Fibroblast of lung (primary cell): ENCODE measurements at regions not wholly inside any gene's neighbourhood (a gene's known extent, or its start where the extent isn't known, plus 50 kb on each side); places are given as distances from the start of the nearest gene placed in this dataset.

Experiments
- DNase-seq, 2 donors: peaks; one replicate each; pipeline versions ENCODE4 v3.0.0 to v3.0.0-alpha.2; 2010; ENCODE audit warnings: low read depth in 2 of 2
- H2AFZ ChIP-seq: 2 replicates; pipeline ENCODE4 v1.5.1; 2012; ENCODE audit warnings: low read length, control low read depth, inconsistent platforms
- H3K27ac ChIP-seq: 2 replicates; pipeline ENCODE4 v1.5.1; 2011; ENCODE audit warnings: low read length, control low read depth; ENCODE audit not compliant: insufficient read depth
- H3K27me3 ChIP-seq: 2 replicates; pipeline ENCODE4 v1.5.1; 2011; ENCODE audit warnings: mild to moderate bottlenecking, low read length; ENCODE audit not compliant: control insufficient read depth, insufficient read depth
- H3K36me3 ChIP-seq: 2 replicates; pipeline ENCODE4 v1.5.1; 2011; ENCODE audit warnings: low read length; ENCODE audit not compliant: control insufficient read depth, insufficient read depth
- H3K4me1 ChIP-seq: 2 replicates; pipeline ENCODE4 v1.5.1; 2011; ENCODE audit warnings: low read length; ENCODE audit not compliant: control insufficient read depth, insufficient read depth; ENCODE audit errors: extremely low read depth
- H3K4me2 ChIP-seq: 2 replicates; pipeline ENCODE4 v1.5.1; 2011; ENCODE audit warnings: low read length, control low read depth; ENCODE audit not compliant: insufficient read depth; ENCODE audit errors: extremely low read depth
- H3K4me3 ChIP-seq, 4 experiments: fragments of 200-600 bp in 1 of 4; sonication (generic) in 1 of 4; replicated peaks in 1 of 4; 2 replicates each; pipeline ENCODE4 v1.5.1; 2011 to 2016; ENCODE audit warnings: low read length in 4 of 4, low read depth in 3 of 4, mild to moderate bottlenecking in 3 of 4, control low read depth in 2 of 4, inconsistent platforms in 1 of 4, mixed read lengths in 1 of 4; ENCODE audit not compliant: insufficient read depth in 1 of 4; ENCODE audit errors: control extremely low read depth in 1 of 4
- H3K79me2 ChIP-seq: 2 replicates; pipeline ENCODE4 v1.5.1; 2012; ENCODE audit warnings: mild to moderate bottlenecking, low read length, inconsistent platforms; ENCODE audit not compliant: control insufficient read depth, insufficient read depth
- H3K9ac ChIP-seq: 2 replicates; pipeline ENCODE4 v1.5.1; 2011; ENCODE audit warnings: mild to moderate bottlenecking, low read length, control low read depth; ENCODE audit not compliant: insufficient read depth
- H3K9me3 ChIP-seq: 2 replicates; pipeline ENCODE4 v1.5.1; 2012; ENCODE audit warnings: low read depth, low read length; ENCODE audit not compliant: control insufficient read depth, insufficient read depth
- H4K20me1 ChIP-seq: 2 replicates; pipeline ENCODE4 v1.5.1; 2011; ENCODE audit warnings: low read length; ENCODE audit not compliant: control insufficient read depth, insufficient read depth; ENCODE audit errors: extremely low read depth
- EZH2 ChIP-seq: IDR thresholded peaks from 2 replicates; pipeline ENCODE4 v1.5.1; 2012; ENCODE audit warnings: low read length, control low read depth, mild to moderate bottlenecking; ENCODE audit errors: missing control alignments
- TF ChIP-seq, protein P1 (sequence below), 2 donors: IDR thresholded peaks in 1 of 2; conservative IDR thresholded peaks in 1 of 2; 1 replicate in 1 of 2; 2 replicates in 1 of 2; pipeline ENCODE4 v1.5.1; 2011 to 2012; ENCODE audit warnings: low read length in 2 of 2, control low read depth in 1 of 2, inconsistent platforms in 1 of 2, low read depth in 1 of 2, mild to moderate bottlenecking in 1 of 2

DNA sequence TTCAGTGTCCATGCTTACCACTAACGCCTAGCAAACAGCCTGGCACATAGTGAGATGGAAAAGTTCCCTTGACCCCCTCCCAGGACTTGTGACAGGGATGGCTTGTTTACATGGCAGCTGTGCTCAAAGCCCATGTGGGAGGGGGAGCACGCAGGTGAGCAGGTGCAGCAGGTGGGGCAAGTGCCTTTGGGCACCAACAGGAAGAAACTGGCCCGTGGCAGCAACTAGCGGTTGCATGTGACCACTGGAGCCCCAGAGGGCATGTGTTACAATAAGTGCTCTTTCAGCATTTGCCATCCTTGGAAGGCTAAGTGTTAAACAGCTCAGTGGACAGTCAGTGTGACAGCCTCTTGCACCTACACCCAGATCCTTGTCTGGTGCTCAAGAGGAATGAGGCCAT lies 734.6 kb downstream of the TUSC7 start:
- H3K4me2 ChIP-seq, result no peak overlapping the region
- no peaks in the 10 kb centered on the region for H3K79me2 ChIP-seq
- no peak overlapping the region for H2AFZ ChIP-seq
- H4K20me1 ChIP-seq, result no peaks in the 10 kb centered on the region
- H3K9me3 ChIP-seq, result no peaks in the 10 kb centered on the region
- no peaks in the 10 kb centered on the region for H3K4me1 ChIP-seq
- DNase-seq, result no peak
- H3K36me3 ChIP-seq, result no peaks in the 10 kb centered on the region
- H3K4me3 ChIP-seq, result no peak overlapping the region
- no peak overlapping the region for H3K27ac ChIP-seq
- H3K27me3 ChIP-seq, result no peaks in the 10 kb centered on the region
- no peak for TF ChIP-seq EZH2
- TF ChIP-seq, protein P1, sequence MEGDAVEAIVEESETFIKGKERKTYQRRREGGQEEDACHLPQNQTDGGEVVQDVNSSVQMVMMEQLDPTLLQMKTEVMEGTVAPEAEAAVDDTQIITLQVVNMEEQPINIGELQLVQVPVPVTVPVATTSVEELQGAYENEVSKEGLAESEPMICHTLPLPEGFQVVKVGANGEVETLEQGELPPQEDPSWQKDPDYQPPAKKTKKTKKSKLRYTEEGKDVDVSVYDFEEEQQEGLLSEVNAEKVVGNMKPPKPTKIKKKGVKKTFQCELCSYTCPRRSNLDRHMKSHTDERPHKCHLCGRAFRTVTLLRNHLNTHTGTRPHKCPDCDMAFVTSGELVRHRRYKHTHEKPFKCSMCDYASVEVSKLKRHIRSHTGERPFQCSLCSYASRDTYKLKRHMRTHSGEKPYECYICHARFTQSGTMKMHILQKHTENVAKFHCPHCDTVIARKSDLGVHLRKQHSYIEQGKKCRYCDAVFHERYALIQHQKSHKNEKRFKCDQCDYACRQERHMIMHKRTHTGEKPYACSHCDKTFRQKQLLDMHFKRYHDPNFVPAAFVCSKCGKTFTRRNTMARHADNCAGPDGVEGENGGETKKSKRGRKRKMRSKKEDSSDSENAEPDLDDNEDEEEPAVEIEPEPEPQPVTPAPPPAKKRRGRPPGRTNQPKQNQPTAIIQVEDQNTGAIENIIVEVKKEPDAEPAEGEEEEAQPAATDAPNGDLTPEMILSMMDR (conservative IDR thresholded peaks at IDR 0.05 in 1 of 2, IDR thresholded peaks at IDR 0.05 in 1 of 2; ENCODE audit: low read depth in 1 of 2, low read length in 2 of 2), result no peak
- H3K9ac ChIP-seq, result no peak overlapping the region

DNA sequence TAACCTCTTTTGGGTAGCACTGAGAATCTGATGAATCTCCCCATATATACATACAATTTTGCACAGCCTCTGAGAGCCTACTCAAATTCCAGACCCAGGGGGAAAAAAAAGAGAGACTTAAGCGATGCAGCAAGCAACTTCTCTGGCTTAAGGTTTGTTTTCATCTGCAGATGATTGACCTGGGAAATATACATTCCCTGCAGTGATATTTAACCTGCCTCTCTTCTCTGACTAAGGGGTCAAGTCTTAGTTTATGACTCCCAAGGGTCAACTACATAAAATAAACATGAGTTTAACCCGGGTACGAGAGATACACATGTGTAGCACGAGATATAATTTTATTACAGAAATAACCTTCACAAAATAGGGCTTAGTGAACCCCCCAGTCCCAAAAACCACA lies 737.8 kb downstream of the TUSC7 start:
- Histone ChIP-seq H4K20me1 (no peaks in the 10 kb centered on the region), H2AFZ (no peak overlapping the region), H3K4me3 (no peak overlapping the region), H3K9ac (no peak overlapping the region), H3K27me3 (no peaks in the 10 kb centered on the region), H3K4me2 (no peak overlapping the region), H3K36me3 (no peaks in the 10 kb centered on the region), H3K9me3 (no peaks in the 10 kb centered on the region), H3K79me2 (no peaks in the 10 kb centered on the region), H3K4me1 (no peaks in the 10 kb centered on the region), H3K27ac (no peak overlapping the region)
- TF ChIP-seq EZH2, result no peak
- TF ChIP-seq, protein P1 (conservative IDR thresholded peaks at IDR 0.05 in 1 of 2, IDR thresholded peaks at IDR 0.05 in 1 of 2; ENCODE audit: low read depth in 1 of 2, low read length in 2 of 2), result no peak
- no peak for DNase-seq

DNA sequence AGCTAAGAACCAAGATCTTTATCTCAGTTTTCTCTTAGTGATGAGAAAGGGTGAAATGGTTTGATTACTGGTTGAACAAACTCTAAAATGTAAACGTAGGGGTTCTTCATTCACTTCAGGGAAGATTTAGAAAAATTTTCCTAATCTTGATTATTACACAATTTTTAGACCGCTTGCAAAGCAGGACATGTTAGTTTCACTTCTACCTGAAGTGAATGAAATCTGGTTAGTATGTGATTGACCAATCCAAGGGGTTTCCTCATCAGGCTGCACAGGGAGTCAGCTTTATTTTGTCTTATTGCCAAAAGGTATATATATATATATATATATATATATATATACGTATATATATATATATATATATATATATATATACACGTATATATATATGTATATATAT lies 740.4 kb downstream of the TUSC7 start:
- H4K20me1 ChIP-seq, result no peaks in the 10 kb centered on the region
- no peak for TF ChIP-seq EZH2
- TF ChIP-seq, protein P1 (conservative IDR thresholded peaks at IDR 0.05 in 1 of 2, IDR thresholded peaks at IDR 0.05 in 1 of 2; ENCODE audit: low read depth in 1 of 2, low read length in 2 of 2), result no peak

More for the DNA sequence above, 740.4 kb downstream of the TUSC7 start:
- Histone ChIP-seq H3K36me3 (no peaks in the 10 kb centered on the region), H2AFZ (no peak overlapping the region), H3K27ac (no peak overlapping the region), H3K4me2 (no peak overlapping the region), H3K9me3 (no peaks in the 10 kb centered on the region), H3K4me1 (no peaks in the 10 kb centered on the region), H3K9ac (no peak overlapping the region), H3K79me2 (no peaks in the 10 kb centered on the region), H3K27me3 (no peaks in the 10 kb centered on the region), H3K4me3 (no peak overlapping the region)
- no peak for DNase-seq
